Panc1 (cell line): ENCODE measurements at regions not wholly inside any gene's neighbourhood (a gene's known extent, or its start where the extent isn't known, plus 50 kb on each side); places are given as distances from the start of the nearest gene placed in this dataset.

Source experiments
- ATAC-seq: fragments of 200-7000 bp; cut with Tn5 transposase; 2 replicates; pipeline ENCODE4 v1.9.1; 2020; ENCODE audit warnings: mild to moderate bottlenecking, moderate library complexity
- BruUV-seq: library from RNA; stranded (reverse); fragments of 400-500 nt; replicated peaks from 2 replicates; lab custom pipeline; 2021; lab: Mats Ljungman, UMichigan
- CTCF ChIA-PET: fragments of 300-600 bp; sonication (Branson Sonifier 250); formaldehyde crosslinking; loops from one replicate; lab custom pipeline; 2022; ENCODE audit warnings: antibody characterized with exemption; lab: Charles Lee
- POLR2A ChIA-PET: fragments of 300-600 bp; sonication (Branson Sonifier 250); formaldehyde crosslinking; loops from one replicate; lab custom pipeline; 2022; ENCODE audit warnings: antibody characterized with exemption; lab: Charles Lee
- DNase-seq: peaks from one replicate; pipeline ENCODE4 v3.0.0-alpha.2; 2010; ENCODE audit warnings: low read depth, low spot score
- H3K27ac ChIP-seq: 2 replicates; pipeline ENCODE4 v1.5.1; 2011; ENCODE audit warnings: mild to moderate bottlenecking, low read length, inconsistent platforms
- H3K27me3 ChIP-seq: fragments of 200-500 bp; sonication (Bioruptor generic); 2 replicates; pipeline ENCODE4 v1.6.0; 2014; ENCODE audit warnings: low read length, inconsistent platforms; ENCODE audit not compliant: control insufficient read depth, insufficient read depth
- H3K36me3 ChIP-seq: fragments of 200-500 bp; sonication (Bioruptor generic); 2 replicates; pipeline ENCODE4 v1.5.1; 2014; ENCODE audit warnings: inconsistent platforms, mild to moderate bottlenecking, low read length, moderate library complexity; ENCODE audit not compliant: control insufficient read depth, insufficient read depth
- H3K4me1 ChIP-seq: 2 replicates; pipeline ENCODE4 v1.5.1; 2011; ENCODE audit warnings: inconsistent platforms, mild to moderate bottlenecking, low read length, moderate library complexity; ENCODE audit not compliant: control insufficient read depth, insufficient read depth
- H3K4me3 ChIP-seq, 2 experiments: 2 replicates each; pipeline ENCODE4 v1.5.1; 2011 to 2012; ENCODE audit warnings: low read depth in 2 of 2, low read length in 2 of 2, mild to moderate bottlenecking in 2 of 2, inconsistent platforms in 1 of 2, moderate library complexity in 1 of 2
- H3K9me3 ChIP-seq: fragments of 200-500 bp; sonication (Bioruptor generic); 2 replicates; pipeline ENCODE4 v1.5.1; 2014; ENCODE audit warnings: low read depth, mild to moderate bottlenecking, inconsistent platforms, low read length, moderate library complexity; ENCODE audit not compliant: control insufficient read depth, insufficient read depth
- CTCF ChIP-seq: fragments of 450-650 bp; IDR thresholded peaks from 2 replicates; pipeline ENCODE4 v1.5.1; 2017; ENCODE audit warnings: mild to moderate bottlenecking
- POLR2AphosphoS5 ChIP-seq: IDR thresholded peaks from 2 replicates; pipeline ENCODE4 v1.6.1; 2012; ENCODE audit warnings: mild to moderate bottlenecking, low read depth, low read length, moderate library complexity
- REST ChIP-seq, 2 experiments: IDR thresholded peaks; 2 replicates each; pipeline ENCODE4 v1.6.1; 2011 to 2012; ENCODE audit warnings: low read depth in 2 of 2, control low read depth in 1 of 2, low read length in 1 of 2, mild to moderate bottlenecking in 1 of 2, moderate library complexity in 1 of 2; ENCODE audit not compliant: insufficient read depth in 1 of 2
- SIN3A ChIP-seq: IDR thresholded peaks from 2 replicates; pipeline ENCODE4 v1.6.1; 2012; ENCODE audit warnings: low read depth, mild to moderate bottlenecking, low read length, moderate library complexity, borderline replicate concordance; ENCODE audit not compliant: insufficient read depth
- TCF7L2 ChIP-seq: IDR thresholded peaks from 2 replicates; pipeline ENCODE4 v1.6.1; 2011; ENCODE audit warnings: mild to moderate bottlenecking, low read depth, low read length, inconsistent platforms
- in situ Hi-C: cut with HindIII; loops from 2 replicates; pipeline ENCODE4 v1.10.0; 2016; ENCODE audit warnings: low sequenced_read_pairs, low pct_unique_long_range_greater_than_20kb
- intact Hi-C: fragments of 100-400 bp; cut with micrococcal nuclease; formaldehyde crosslinking; loops from one replicate; pipeline ENCODE4 v1.10.0; 2022; ENCODE audit not compliant: unreplicated experiment

GRCh38 chr6:54718541-54719023 lies 128.0 kb upstream of the FAM83B start:
- CTCF ChIA-PET, result interaction anchor here (0.5 to 1.3 kb wide), 7 partner anchors 11 to 813 kb away, joined by 3 to 10 read pairs (median 4); no protein-coding TSS in a partner anchor
- H3K27me3 ChIP-seq, result no peaks in the 10 kb centered on the region
- no peak overlapping the region for H3K4me3 ChIP-seq
- no peak for DNase-seq
- no peak overlapping the region for H3K27ac ChIP-seq
- H3K36me3 ChIP-seq, result no peaks in the 10 kb centered on the region
- intact Hi-C loops (loop anchor here (2.0 to 5.0 kb wide), 2 partner anchors 349 to 522 kb away; no protein-coding TSS in a partner anchor), in situ Hi-C loops (no loop called here)
- no peak for TF ChIP-seq TCF7L2
- no peak for TF ChIP-seq CTCF
- no TSS peak for BruUV-seq
- no peaks in the 10 kb centered on the region for H3K9me3 ChIP-seq
- no peaks in the 10 kb centered on the region for H3K4me1 ChIP-seq
- POLR2A ChIA-PET, result no interaction called here
- ATAC-seq, result no peak

GRCh38 chr6:54719131-54719530 lies 127.4 kb upstream of the FAM83B start:
- Histone ChIP-seq H3K36me3 (no peaks in the 10 kb centered on the region), H3K27me3 (no peaks in the 10 kb centered on the region), H3K27ac (no peak overlapping the region), H3K4me3 (no peak overlapping the region), H3K4me1 (no peaks in the 10 kb centered on the region), H3K9me3 (no peaks in the 10 kb centered on the region)
- no peak for TF ChIP-seq TCF7L2
- TF ChIP-seq POLR2AphosphoS5, result no peak
- no peak for TF ChIP-seq CTCF
- TF ChIP-seq REST (IDR thresholded peaks at IDR 0.05; ENCODE audit: insufficient read depth in 1 of 2, low read depth in 2 of 2, low read length in 1 of 2), result no peak
- TF ChIP-seq SIN3A, result no peak
- ChIA-PET CTCF (interaction anchor here (0.5 to 0.7 kb wide), 2 partner anchors 12 to 527 kb away, joined by 3 to 4 read pairs; no protein-coding TSS in a partner anchor), POLR2A (no interaction called here)
- ATAC-seq (no peak), DNase-seq (no peak)
- BruUV-seq, result no TSS peak
- intact Hi-C loops, result loop anchor here (2.0 to 5.0 kb wide), 2 partner anchors 348 to 522 kb away; no protein-coding TSS in a partner anchor
- in situ Hi-C loops, result no loop called here
